Liver (tissue), 8 donors: ENCODE measurements at regions not wholly inside any gene's neighbourhood (a gene's known extent, or its start where the extent isn't known, plus 50 kb on each side); places are given as distances from the start of the nearest gene placed in this dataset.

Source experiments
- DNase-seq: peaks from one replicate; pipeline ENCODE4 v3.0.0-alpha.2; 2017; ENCODE audit warnings: low spot score
- H3K27ac ChIP-seq, 2 donors: one replicate each; pipeline ENCODE4 v1.7.0; 2013; ENCODE audit warnings: inconsistent platforms in 2 of 2, low read length in 2 of 2, control low read depth in 1 of 2, low read depth in 1 of 2, mild to moderate bottlenecking in 1 of 2
- H3K27me3 ChIP-seq, 4 donors: one replicate each; pipeline versions ENCODE4 v1.6.1 to v1.7.0; 2013; ENCODE audit warnings: low read length in 3 of 4, inconsistent platforms in 1 of 4, mild to moderate bottlenecking in 1 of 4, moderate library complexity in 1 of 4; ENCODE audit not compliant: control insufficient read depth in 4 of 4, insufficient read depth in 4 of 4
- H3K36me3 ChIP-seq, 4 donors: one replicate each; pipeline versions ENCODE4 v1.6.1 to v1.7.0; 2013; ENCODE audit warnings: low read length in 3 of 4, mild to moderate bottlenecking in 3 of 4, low read depth in 1 of 4, moderate library complexity in 1 of 4; ENCODE audit not compliant: control insufficient read depth in 4 of 4, insufficient read depth in 3 of 4
- H3K4me1 ChIP-seq, 4 donors: one replicate each; pipeline versions ENCODE4 v1.6.1 to v1.7.0; 2013; ENCODE audit warnings: low read length in 3 of 4, mild to moderate bottlenecking in 3 of 4, moderate library complexity in 1 of 4; ENCODE audit not compliant: control insufficient read depth in 4 of 4, insufficient read depth in 4 of 4
- H3K4me3 ChIP-seq, 3 donors: one replicate each; pipeline versions ENCODE4 v1.6.1 to v1.7.0; 2013; ENCODE audit warnings: low read length in 3 of 3, control low read depth in 1 of 3, low read depth in 1 of 3, mild to moderate bottlenecking in 1 of 3
- H3K9ac ChIP-seq, 2 donors: one replicate each; pipeline ENCODE4 v1.7.0; 2013; ENCODE audit warnings: low read length in 2 of 2, mild to moderate bottlenecking in 2 of 2, moderate library complexity in 2 of 2, control low read depth in 1 of 2, low read depth in 1 of 2
- H3K9me3 ChIP-seq, 4 donors: one replicate each; pipeline versions ENCODE4 v1.6.1 to v1.7.0; 2013; ENCODE audit warnings: low read length in 3 of 4; ENCODE audit not compliant: control insufficient read depth in 4 of 4
- ATF3 ChIP-seq: IDR thresholded peaks from 2 replicates; pipeline ENCODE4 v1.6.1; 2016; ENCODE audit warnings: antibody characterized with exemption
- CTCF ChIP-seq: fragments of 150-350 bp; IDR thresholded peaks from 2 replicates; pipeline ENCODE4 v1.5.1; 2017; ENCODE audit warnings: improper control_type of control experiment, low read depth, low read length; ENCODE audit not compliant: missing input control
- EGR1 ChIP-seq, 2 donors: IDR thresholded peaks; 2 replicates each; pipeline ENCODE4 v1.6.1; 2016 to 2018; ENCODE audit warnings: antibody characterized with exemption in 2 of 2, low read depth in 2 of 2
- FOXA1 ChIP-seq: IDR thresholded peaks from 2 replicates; pipeline ENCODE4 v1.6.1; 2016; ENCODE audit warnings: antibody characterized with exemption
- FOXA2 ChIP-seq: IDR thresholded peaks from 2 replicates; pipeline ENCODE4 v1.6.1; 2016; ENCODE audit warnings: antibody characterized with exemption
- GABPA ChIP-seq, 2 donors: IDR thresholded peaks in 1 of 2; conservative IDR thresholded peaks in 1 of 2; 2 replicates each; pipeline ENCODE4 v1.6.1; 2016; ENCODE audit warnings: antibody characterized with exemption in 2 of 2, mild to moderate bottlenecking in 1 of 2, moderate library complexity in 1 of 2
- HNF4A ChIP-seq, 2 donors: conservative IDR thresholded peaks; 2 replicates each; pipeline ENCODE4 v1.6.1; 2016; ENCODE audit warnings: antibody characterized with exemption in 2 of 2, mild to moderate bottlenecking in 2 of 2
- HNF4G ChIP-seq: IDR thresholded peaks from 2 replicates; pipeline ENCODE4 v1.6.1; 2016; ENCODE audit warnings: antibody characterized with exemption
- JUND ChIP-seq, 2 donors: IDR thresholded peaks; 2 replicates each; pipeline ENCODE4 v1.6.1; 2016; ENCODE audit warnings: antibody characterized with exemption in 2 of 2
- MAX ChIP-seq: IDR thresholded peaks from 2 replicates; pipeline ENCODE4 v1.6.1; 2016; ENCODE audit warnings: antibody characterized with exemption
- NR2F2 ChIP-seq: IDR thresholded peaks from 2 replicates; pipeline ENCODE4 v1.6.1; 2016; ENCODE audit warnings: antibody characterized with exemption
- RAD21 ChIP-seq, 2 donors: IDR thresholded peaks; 2 replicates each; pipeline ENCODE4 v1.6.1; 2016; ENCODE audit warnings: antibody characterized with exemption in 2 of 2, mild to moderate bottlenecking in 2 of 2
- REST ChIP-seq: IDR thresholded peaks from 2 replicates; pipeline ENCODE4 v1.6.1; 2016; ENCODE audit warnings: antibody characterized with exemption, mild to moderate bottlenecking
- RXRA ChIP-seq, 2 donors: IDR thresholded peaks; 2 replicates each; pipeline ENCODE4 v1.6.1; 2017 to 2018; ENCODE audit warnings: antibody characterized with exemption in 2 of 2, mild to moderate bottlenecking in 1 of 2
- SP1 ChIP-seq: IDR thresholded peaks from 2 replicates; pipeline ENCODE4 v1.6.1; 2018; ENCODE audit warnings: antibody characterized with exemption, mild to moderate bottlenecking
- TAF1 ChIP-seq: conservative IDR thresholded peaks from 2 replicates; pipeline ENCODE4 v1.6.1; 2016; ENCODE audit warnings: antibody characterized with exemption, mild to moderate bottlenecking
- YY1 ChIP-seq: IDR thresholded peaks from 2 replicates; pipeline ENCODE4 v1.6.1; 2016; ENCODE audit warnings: antibody characterized with exemption, mild to moderate bottlenecking
- ZBTB33 ChIP-seq: IDR thresholded peaks from 2 replicates; pipeline ENCODE4 v1.6.1; 2016; ENCODE audit warnings: antibody characterized with exemption
- WGBS: extraction: QIAGEN DNeasy Blood & Tissue Kit; methylation state at CpG from one replicate; pipeline ENCODE4 v1.1.7; 2013; 5-methylcytosine and 5-hydroxymethylcytosine counted together
- donor health status: healthy.
- donor health status: healthy.
- donor health status: healthy.
- donor health status: healthy.
- donor health status: healthy.

- no peak overlapping the region for H3K4me3 ChIP-seq
- H3K27ac ChIP-seq, result no peak overlapping the region
- no peak for DNase-seq
- TF ChIP-seq HNF4A (conservative IDR thresholded peaks at IDR 0.05) (no peak), RXRA (IDR thresholded peaks at IDR 0.05) (no peak), NR2F2 (no peak), YY1 (no peak), REST (no peak), HNF4G (no peak), TAF1 (no peak)
- H3K9me3 ChIP-seq, result peaks cover 0 to 4% (median under 1%) of the 10 kb centered on the region in 4 donors
- H3K9ac ChIP-seq, result no peak overlapping the region
- no peaks in the 10 kb centered on the region for H3K27me3 ChIP-seq
- no peaks in the 10 kb centered on the region for H3K4me1 ChIP-seq
- H3K36me3 ChIP-seq, result no peaks in the 10 kb centered on the region
- 81% methylated on average over 1 of the region's 1 CpG for WGBS
Observed at GRCh38 chr2:187215532-187216240, 232.4 kb downstream of the CALCRL start.

- Histone ChIP-seq H3K27ac (no peak overlapping the region), H3K27me3 (no peaks in the 10 kb centered on the region), H3K9ac (no peak overlapping the region), H3K9me3 (peaks cover 0 to 4% (median under 1%) of the 10 kb centered on the region in 4 donors), H3K4me3 (no peak overlapping the region), H3K4me1 (no peaks in the 10 kb centered on the region), H3K36me3 (no peaks in the 10 kb centered on the region)
- no peak for DNase-seq
- TF ChIP-seq EGR1 (IDR thresholded peaks at IDR 0.05; ENCODE audit: low read depth in 2 of 2), result no peak
- no peak for TF ChIP-seq HNF4A (conservative IDR thresholded peaks at IDR 0.05)
- no peak for TF ChIP-seq FOXA2
- TF ChIP-seq NR2F2, result no peak
- 74% methylated on average over 3 of the region's 3 CpGs for WGBS
Observed at GRCh38 chr2:187214306-187214705, 233.7 kb downstream of the CALCRL start.

- no peak for DNase-seq
- no peaks in the 10 kb centered on the region for H3K4me1 ChIP-seq
- peaks cover 0 to 4% (median under 1%) of the 10 kb centered on the region in 4 donors for H3K9me3 ChIP-seq
- no peak for TF ChIP-seq MAX
- no peak for TF ChIP-seq CTCF
- no peak for TF ChIP-seq SP1
- TF ChIP-seq GABPA (IDR thresholded peaks at IDR 0.05 in 1 of 2, conservative IDR thresholded peaks at IDR 0.05 in 1 of 2), result no peak
- TF ChIP-seq RAD21 (IDR thresholded peaks at IDR 0.05), result no peak
- TF ChIP-seq ZBTB33, result no peak
- TF ChIP-seq HNF4A (conservative IDR thresholded peaks at IDR 0.05), result no peak
- no peak for TF ChIP-seq ATF3
- no peak for TF ChIP-seq YY1
- no peak for TF ChIP-seq NR2F2
- no peak for TF ChIP-seq FOXA1
- TF ChIP-seq EGR1 (IDR thresholded peaks at IDR 0.05; ENCODE audit: low read depth in 2 of 2), result no peak
- no peak for TF ChIP-seq JUND (IDR thresholded peaks at IDR 0.05)
- no peaks in the 10 kb centered on the region for H3K36me3 ChIP-seq
- no peak overlapping the region for H3K27ac ChIP-seq
- no peak overlapping the region for H3K4me3 ChIP-seq
- no peak overlapping the region for H3K9ac ChIP-seq
- H3K27me3 ChIP-seq, result no peaks in the 10 kb centered on the region
Observed at GRCh38 chr2:187213798-187214197, 234.3 kb downstream of the CALCRL start.
